Stimulated activated CD8-positive, alpha-beta memory T cell treated with anti-CD3 and anti-CD28 coated beads, Interleukin-2, amount 100 ng/mL, for 48 hours (primary cell): ENCODE measurements at regions not wholly inside any gene's neighbourhood (a gene's known extent, or its start where the extent isn't known, plus 50 kb on each side); places are given as distances from the start of the nearest gene placed in this dataset.

ENCODE experiments used
- DNase-seq, 2 donors: peaks; one replicate each; pipeline ENCODE4 v3.0.0-alpha.2; 2020; ENCODE audit warnings: low read depth in 2 of 2

DNA sequence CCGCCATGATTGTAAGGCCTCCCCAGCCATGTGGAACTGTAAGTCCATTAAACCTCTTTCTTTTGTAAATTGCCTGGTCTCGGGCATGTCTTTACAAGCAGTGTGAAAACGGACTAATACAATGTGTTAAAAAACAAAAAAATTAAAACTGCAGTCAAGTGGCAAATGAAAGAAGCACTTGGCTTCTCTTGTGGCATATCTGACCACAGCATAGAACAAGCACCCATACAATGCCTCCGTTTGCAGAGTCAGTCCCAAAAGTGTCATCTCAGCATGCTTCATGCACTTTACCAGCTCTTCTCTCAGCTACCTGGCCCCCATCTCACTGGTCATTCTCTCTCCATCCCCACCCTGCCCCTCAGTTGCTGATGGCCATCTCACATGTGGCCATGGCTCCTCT is 51.1 kb upstream of the DAPK1 start:
- no peak for DNase-seq

DNA sequence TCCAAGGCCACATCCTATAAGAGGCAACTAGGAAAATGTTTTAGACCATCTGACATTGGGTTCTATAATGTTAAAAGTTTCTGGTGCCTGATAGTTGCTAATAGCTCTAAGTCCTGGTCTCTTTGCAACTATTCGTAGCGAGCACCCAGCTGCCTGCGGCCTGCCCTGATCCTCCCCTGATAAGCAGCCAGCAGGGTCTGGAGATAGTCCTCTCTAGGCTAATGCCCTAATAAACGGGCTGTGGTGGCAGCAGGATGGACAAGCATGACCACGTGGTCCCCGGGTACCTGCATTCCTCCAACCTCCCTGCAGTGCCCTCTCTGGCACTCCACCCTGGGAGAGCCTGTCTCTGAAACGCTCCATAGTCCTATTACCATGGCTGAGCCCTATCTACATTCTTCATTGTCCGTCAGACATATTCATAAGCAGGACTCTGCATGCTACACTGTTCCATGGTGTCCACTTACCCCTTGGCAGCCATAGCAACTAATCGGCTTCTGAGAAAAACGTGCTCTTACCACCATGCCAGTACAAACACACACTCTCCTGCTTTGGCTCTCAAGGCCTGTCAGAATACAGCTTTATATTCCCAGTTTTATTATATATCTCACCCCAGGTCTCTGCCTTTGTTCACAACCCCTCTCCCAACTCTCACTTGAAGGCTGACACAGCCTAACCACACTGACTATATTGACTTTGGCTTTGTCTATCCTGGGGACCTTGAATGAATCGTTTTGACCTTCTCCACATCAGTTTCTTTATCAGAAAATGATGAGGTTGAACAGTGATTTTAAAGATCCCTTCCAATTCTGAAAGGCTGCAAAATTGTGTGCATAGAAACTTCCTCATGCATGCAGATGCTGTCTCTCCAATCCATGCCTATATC is 49.9 kb upstream of the DAPK1 start:
- DNase-seq, result no peak
